NCI-H446 (cell line): ENCODE measurements at regions not wholly inside any gene's neighbourhood (a gene's known extent, or its start where the extent isn't known, plus 50 kb on each side); places are given as distances from the start of the nearest gene placed in this dataset.

ENCODE experiments used
- DNase-seq, 2 experiments: peaks; one replicate each; lab custom pipeline; 2025; lab: John Stamatoyannopoulos, UW

GRCh38 chr16:54724346-54724925 lies 206.2 kb upstream of the IRX5 start:
- no peak for DNase-seq

- no peak for DNase-seq
Measured at GRCh38 chr16:54722210-54722676, 208.4 kb upstream of the IRX5 start.

GRCh38 chr16:54720259-54720658 lies 210.4 kb upstream of the IRX5 start:
- DNase-seq = no peak

- DNase-seq = no peak
Measured at GRCh38 chr16:54719624-54720023, 211.0 kb upstream of the IRX5 start.

GRCh38 chr16:54718376-54718775 lies 212.3 kb upstream of the IRX5 start:
- DNase-seq = no peak

GRCh38 chr16:54715011-54715410 lies 215.7 kb upstream of the IRX5 start:
- no peak for DNase-seq

- no peak for DNase-seq
Measured at GRCh38 chr16:54712866-54713265, 217.8 kb upstream of the IRX5 start.

GRCh38 chr16:54707813-54708212 lies 222.9 kb upstream of the IRX5 start:
- DNase-seq = no peak

- DNase-seq = no peak
Measured at GRCh38 chr16:54706406-54706805, 224.3 kb upstream of the IRX5 start.

GRCh38 chr16:54703339-54703738 lies 227.3 kb upstream of the IRX5 start:
- DNase-seq = no peak

GRCh38 chr16:54699656-54700055 lies 231.0 kb upstream of the IRX5 start:
- no peak for DNase-seq

GRCh38 chr16:54697677-54698076 lies 233.0 kb upstream of the IRX5 start:
- DNase-seq = no peak

GRCh38 chr16:54696970-54697369 lies 233.7 kb upstream of the IRX5 start:
- DNase-seq = no peak

- no peak for DNase-seq
Measured at GRCh38 chr16:54696522-54696921, 234.1 kb upstream of the IRX5 start.

- no peak for DNase-seq
Measured at GRCh38 chr16:54694651-54695050, 236.0 kb upstream of the IRX5 start.

GRCh38 chr16:54693864-54694263 lies 236.8 kb upstream of the IRX5 start:
- DNase-seq = no peak

- no peak for DNase-seq
Measured at GRCh38 chr16:54690710-54691109, 240.0 kb upstream of the IRX5 start.

GRCh38 chr16:54690306-54690705 lies 240.4 kb upstream of the IRX5 start:
- no peak for DNase-seq

- DNase-seq = no peak
Measured at GRCh38 chr16:54689072-54689865, 241.4 kb upstream of the IRX5 start.

GRCh38 chr16:54688339-54688738 lies 242.3 kb upstream of the IRX5 start:
- no peak for DNase-seq

GRCh38 chr16:54687043-54687899 lies 243.4 kb upstream of the IRX5 start:
- DNase-seq = no peak

- no peak for DNase-seq
Measured at GRCh38 chr16:54685682-54686081, 245.0 kb upstream of the IRX5 start.

GRCh38 chr16:54679531-54679930 lies 251.1 kb upstream of the IRX5 start:
- no peak for DNase-seq
